GM10266 (cell line): ENCODE measurements at regions not wholly inside any gene's neighbourhood (a gene's known extent, or its start where the extent isn't known, plus 50 kb on each side); places are given as distances from the start of the nearest gene placed in this dataset.

Source experiments
- DNase-seq: peaks from one replicate; pipeline ENCODE4 v3.0.0; 2012; ENCODE audit errors: extremely low spot score
- CTCF ChIP-seq: IDR thresholded peaks from 2 replicates; pipeline ENCODE4 v1.5.1; 2012; ENCODE audit warnings: mild to moderate bottlenecking, low read depth; ENCODE audit not compliant: control insufficient read depth, insufficient read depth; ENCODE audit errors: missing control alignments

- no peak for DNase-seq
- TF ChIP-seq CTCF: no peak
Observed at GRCh38 chr14:28901631-28902030, 135.0 kb downstream of the FOXG1 start.

GRCh38 chr14:28902930-28903329 lies 136.3 kb downstream of the FOXG1 start:
- no peak for TF ChIP-seq CTCF
- no peak for DNase-seq

- no peak for TF ChIP-seq CTCF
Observed at GRCh38 chr14:28911521-28911920, 144.9 kb downstream of the FOXG1 start.

GRCh38 chr14:28913056-28913455 lies 146.5 kb downstream of the FOXG1 start:
- no peak for DNase-seq
- no peak for TF ChIP-seq CTCF

More at GRCh38 chr14:28911521-28911920, 144.9 kb downstream of the FOXG1 start:
- no peak for DNase-seq

- TF ChIP-seq CTCF: no peak
- DNase-seq: no peak
Observed at GRCh38 chr14:28926122-28926521, 159.5 kb downstream of the FOXG1 start.

GRCh38 chr14:28931999-28932398 lies 165.4 kb downstream of the FOXG1 start:
- no peak for DNase-seq
- no peak for TF ChIP-seq CTCF

- no peak for TF ChIP-seq CTCF
- DNase-seq: no peak
Observed at GRCh38 chr14:28936601-28937000, 170.0 kb downstream of the FOXG1 start.

- no peak for DNase-seq
- no peak for TF ChIP-seq CTCF
Observed at GRCh38 chr14:28941758-28942157, 175.2 kb downstream of the FOXG1 start.
